SHP77 (cell line): ENCODE measurements at regions not wholly inside any gene's neighbourhood (a gene's known extent, or its start where the extent isn't known, plus 50 kb on each side); places are given as distances from the start of the nearest gene placed in this dataset.
"Not testable (repeated sequence)": the region's sequence is repeated elsewhere in the genome, so short reads cannot be mapped to it uniquely, and the experiment has no call there.

ENCODE experiments used
- DNase-seq, 2 experiments: peaks; one replicate each; lab custom pipeline; 2025; lab: John Stamatoyannopoulos, UW

GRCh38 chr16:21534561-21534960 lies 64.8 kb upstream of the METTL9 start:
- not testable (repeated sequence) for DNase-seq

DNA sequence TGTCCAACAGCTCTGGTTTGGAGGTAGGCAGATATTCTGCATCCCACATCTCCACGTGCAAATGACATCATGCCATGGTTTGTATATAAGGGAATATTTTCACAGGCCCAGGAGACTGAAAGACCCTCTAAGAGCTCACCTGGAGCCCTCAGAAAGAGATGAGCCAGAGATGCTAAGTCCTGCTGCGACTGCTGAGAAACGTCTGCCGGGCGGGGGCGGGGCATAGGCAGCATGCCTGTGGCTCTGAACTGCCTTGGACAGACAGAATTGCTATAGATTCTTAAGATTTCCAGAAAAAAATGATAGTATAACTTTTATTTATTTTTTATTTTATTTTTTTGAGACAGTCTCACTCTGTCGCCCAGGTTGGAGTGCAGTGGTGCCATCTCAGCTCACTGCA lies 64.2 kb upstream of the METTL9 start:
- DNase-seq, result not testable (repeated sequence)

DNA sequence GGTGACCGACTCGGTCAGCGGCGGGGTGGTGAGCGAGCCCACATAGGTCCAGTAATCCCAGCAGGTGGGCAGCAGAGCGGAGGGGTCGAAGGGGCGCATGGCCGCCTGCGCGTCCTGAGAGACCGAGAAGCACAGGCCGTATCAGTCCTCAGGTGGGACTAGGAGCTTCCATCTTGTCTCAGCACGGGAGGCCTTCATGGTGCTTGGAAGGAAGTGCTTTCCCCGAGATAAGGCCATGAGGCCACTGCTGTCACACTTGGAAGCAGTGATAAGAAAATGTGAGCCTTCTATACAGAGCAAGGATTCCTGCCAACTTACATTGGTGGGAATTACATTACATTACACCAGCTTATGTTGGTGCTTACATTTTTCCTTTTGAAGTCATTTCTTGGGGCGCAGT lies 62.6 kb upstream of the METTL9 start:
- DNase-seq, result not testable (repeated sequence)

DNA sequence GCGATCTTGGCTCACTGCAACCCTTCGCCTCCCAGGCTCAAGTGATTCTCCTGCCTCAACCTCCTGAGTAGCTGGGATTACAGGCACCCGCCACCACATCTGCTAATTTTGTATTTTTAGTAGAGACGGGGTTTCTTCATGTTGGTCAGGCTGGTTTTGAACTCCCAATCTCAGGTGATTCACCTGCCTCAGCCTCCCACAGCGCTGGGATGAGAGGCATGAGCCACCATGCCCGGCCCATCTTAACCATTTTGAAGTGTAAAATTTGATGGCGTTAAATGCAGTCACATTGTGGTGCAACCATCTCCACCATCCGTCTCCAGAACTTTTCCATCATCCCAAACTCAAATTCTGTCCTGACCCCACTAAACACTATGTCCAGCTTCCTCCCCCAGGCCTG lies 61.8 kb upstream of the METTL9 start:
- DNase-seq, result not testable (repeated sequence)

- DNase-seq, result not testable (repeated sequence)
Measured at GRCh38 chr16:21539107-21539618, 60.2 kb upstream of the METTL9 start.

- not testable (repeated sequence) for DNase-seq
Measured at GRCh38 chr16:21540770-21541433, 58.5 kb upstream of the METTL9 start.

DNA sequence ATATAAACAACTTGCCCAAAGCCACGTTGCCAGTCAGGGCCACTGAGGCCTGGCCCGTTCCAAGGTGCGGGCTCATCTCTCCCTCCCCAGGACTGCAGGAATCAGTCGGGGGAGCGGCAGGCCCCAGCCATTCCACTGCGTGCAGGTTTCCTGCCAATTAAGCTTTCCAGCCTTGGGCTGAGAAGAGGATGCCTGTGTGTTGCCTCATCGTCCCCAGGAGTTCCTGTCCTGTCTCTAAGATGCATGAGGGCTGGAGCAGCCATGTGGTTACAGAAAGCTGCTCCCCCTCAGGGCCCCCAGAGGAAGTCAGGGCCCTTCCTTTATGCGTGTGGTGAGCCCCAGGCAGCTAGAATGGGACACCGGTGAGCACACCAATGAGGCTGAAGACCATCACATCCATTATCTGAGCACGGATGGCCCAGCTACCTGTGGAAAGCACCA lies 57.7 kb upstream of the METTL9 start:
- not testable (repeated sequence) for DNase-seq

DNA sequence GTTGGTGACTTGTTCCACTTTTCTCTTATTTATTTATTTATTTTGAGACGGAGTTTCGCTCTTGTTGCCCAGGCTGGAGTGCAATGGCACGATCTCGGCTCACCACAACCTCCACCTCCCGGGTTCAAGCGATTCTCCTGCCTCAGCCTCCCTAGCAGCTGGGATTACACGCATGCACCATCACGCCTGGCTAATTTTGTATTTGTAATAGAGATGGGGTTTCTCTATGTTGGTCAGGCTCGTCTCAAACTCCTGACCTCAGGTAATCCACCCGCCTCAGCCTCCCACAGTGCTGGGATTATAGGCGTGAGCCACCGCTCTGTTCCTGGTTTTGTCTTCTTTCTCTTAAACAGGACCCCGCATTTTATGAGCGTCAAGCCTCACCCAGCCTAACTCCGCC lies 57.3 kb upstream of the METTL9 start:
- not testable (repeated sequence) for DNase-seq

- not testable (repeated sequence) for DNase-seq
Measured at GRCh38 chr16:21542491-21543124, 56.8 kb upstream of the METTL9 start.

- not testable (repeated sequence) for DNase-seq
Measured at GRCh38 chr16:21543151-21543836, 56.1 kb upstream of the METTL9 start.

DNA sequence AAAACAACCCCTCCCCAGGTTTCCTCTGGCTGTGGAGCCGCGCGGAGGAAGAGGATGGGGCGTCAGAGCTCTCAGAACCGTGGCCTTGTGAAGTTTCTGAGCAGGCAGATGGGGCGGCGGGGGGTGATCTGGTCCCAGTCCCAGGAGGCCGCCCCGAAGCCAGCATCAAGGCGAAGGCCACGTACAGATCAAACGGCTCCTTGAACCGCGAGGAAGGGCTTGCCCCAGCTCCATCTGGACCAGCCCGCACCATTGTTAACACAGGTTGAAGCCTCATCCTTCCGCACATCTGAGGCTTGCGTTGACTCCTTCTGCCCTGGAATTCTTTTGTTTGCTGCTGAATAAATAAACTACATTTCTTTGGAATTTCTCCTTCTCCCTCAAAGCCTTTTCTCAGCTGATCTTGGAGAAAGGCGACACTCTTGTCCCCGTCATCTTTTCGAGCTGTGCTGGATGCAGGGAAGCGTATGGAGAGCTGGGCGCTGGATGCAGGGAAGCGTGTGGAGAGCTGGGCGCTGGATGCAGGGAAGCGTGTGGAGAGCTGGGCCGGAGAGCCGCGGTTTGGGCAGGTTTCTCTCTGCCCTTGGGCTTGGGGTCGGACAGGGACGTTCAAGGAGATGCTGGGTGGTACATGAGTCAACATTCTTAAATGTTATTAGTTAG lies 53.6 kb upstream of the METTL9 start:
- DNase-seq, result not testable (repeated sequence)

DNA sequence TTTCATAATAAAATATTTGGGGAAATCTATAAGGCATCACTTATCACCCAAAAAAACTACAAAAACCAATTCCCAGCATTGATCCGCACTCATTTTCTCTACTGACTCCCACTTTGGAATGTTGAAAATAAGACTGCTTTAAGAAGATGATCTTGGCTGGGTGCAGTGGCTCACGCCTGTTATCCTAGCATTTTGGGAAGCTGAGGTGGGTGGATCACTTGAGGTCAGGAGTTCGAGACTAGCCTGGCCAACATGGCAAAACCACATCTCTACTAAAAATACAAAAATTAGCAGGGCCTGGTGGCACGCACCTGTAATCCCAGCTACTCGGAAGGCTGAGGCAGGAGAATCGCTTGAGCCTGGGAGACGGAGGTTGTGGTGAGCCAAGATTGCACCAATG lies 50.0 kb upstream of the METTL9 start:
- not testable (repeated sequence) for DNase-seq
